Gastrocnemius medialis (tissue), 4 donors: ENCODE measurements at regions not wholly inside any gene's neighbourhood (a gene's known extent, or its start where the extent isn't known, plus 50 kb on each side); places are given as distances from the start of the nearest gene placed in this dataset.

Experiments
- ATAC-seq, 2 donors: fragments of 150-250 bp; one replicate each; pipeline ENCODE4 v1.9.1; 2016
- DNase-seq, 2 donors: peaks; one replicate each; pipeline ENCODE4 v3.0.0-alpha.2; 2019
- H3K27ac ChIP-seq, 4 donors: fragments of 200-600 bp; sonication (generic); 1 replicate in 1 of 4; 2 replicates in 3 of 4; pipeline ENCODE4 v1.5.1; 2016 to 2018; ENCODE audit warnings: mild to moderate bottlenecking in 2 of 4, moderate library complexity in 1 of 4
- H3K27me3 ChIP-seq, 3 donors: fragments of 200-600 bp; sonication (generic) in 2 of 3; 1 replicate in 1 of 3; 2 replicates in 2 of 3; pipeline versions ENCODE4 v1.5.1 to v1.6.0; 2016 to 2019; ENCODE audit warnings: mild to moderate bottlenecking in 1 of 3, moderate library complexity in 1 of 3
- H3K36me3 ChIP-seq, 2 donors: fragments of 200-600 bp; sonication (generic) in 1 of 2; one replicate each; pipeline ENCODE4 v1.5.1; 2017 to 2018
- H3K4me1 ChIP-seq, 2 donors: fragments of 200-600 bp; sonication (generic) in 1 of 2; one replicate each; pipeline ENCODE4 v1.5.1; 2016 to 2017; ENCODE audit warnings: mild to moderate bottlenecking in 2 of 2
- H3K4me3 ChIP-seq, 4 donors: fragments of 200-600 bp; sonication (generic) in 3 of 4; 1 replicate in 1 of 4; 2 replicates in 3 of 4; pipeline ENCODE4 v1.5.1; 2016 to 2019; ENCODE audit warnings: mild to moderate bottlenecking in 2 of 4
- H3K9me3 ChIP-seq, 3 donors: fragments of 200-600 bp; sonication (generic) in 2 of 3; 1 replicate in 1 of 3; 2 replicates in 2 of 3; pipeline ENCODE4 v1.5.1; 2016 to 2019
- CTCF ChIP-seq, 5 experiments: fragments of 450-650 bp in 3 of 5; fragments of 200-600 bp in 2 of 5; sonication (generic) in 2 of 5; IDR thresholded peaks in 4 of 5; conservative IDR thresholded peaks in 1 of 5; 1 replicate in 4 of 5; 2 replicates in 1 of 5; pipeline ENCODE4 v1.5.1; 2016 to 2019; ENCODE audit warnings: antibody characterized with exemption in 5 of 5, mild to moderate bottlenecking in 3 of 5, moderate library complexity in 3 of 5
- POLR2A ChIP-seq, 2 donors: fragments of 450-650 bp; IDR thresholded peaks; one replicate each; pipeline ENCODE4 v1.6.1; 2017; ENCODE audit warnings: antibody characterized with exemption in 2 of 2, mild to moderate bottlenecking in 2 of 2, moderate library complexity in 2 of 2
- in situ Hi-C, 4 donors: fragments of 200-750 bp; cut with MboI; loops; one replicate each; pipeline versions ENCODE4 v1.15.0 to v1.8.0; 2017; ENCODE audit warnings: low sequenced_read_pairs in 4 of 4
- intact Hi-C: fragments of 100-400 bp; cut with DNase I; formaldehyde crosslinking; loops from one replicate; pipeline ENCODE4 v1.15.1; 2023; ENCODE audit warnings: low total_unique reads

GRCh38 chr20:51206032-51206662, 183.2 kb upstream of the KCNG1 start:
- no peaks in the 10 kb centered on the region for H3K9me3 ChIP-seq
- no peak for TF ChIP-seq POLR2A (IDR thresholded peaks at IDR 0.05)
- TF ChIP-seq CTCF (IDR thresholded peaks at IDR 0.05 in 4 of 5, conservative IDR thresholded peaks at IDR 0.05 in 1 of 5) = no peak
- H3K4me3 ChIP-seq = no peak overlapping the region
- intact Hi-C loops (no loop called here), in situ Hi-C loops (no loop called here)
- ATAC-seq = no peak
- H3K4me1 ChIP-seq = no peaks in the 10 kb centered on the region
- DNase-seq = no peak
- H3K27me3 ChIP-seq = no peaks in the 10 kb centered on the region
- no peaks in the 10 kb centered on the region for H3K36me3 ChIP-seq
- H3K27ac ChIP-seq = no peak overlapping the region

- DNase-seq (no peak), ATAC-seq (no peak)
- in situ Hi-C loops (no loop called here), intact Hi-C loops (no loop called here)
- Histone ChIP-seq H3K4me1 (no peaks in the 10 kb centered on the region), H3K4me3 (no peak overlapping the region), H3K9me3 (no peaks in the 10 kb centered on the region), H3K36me3 (no peaks in the 10 kb centered on the region), H3K27me3 (no peaks in the 10 kb centered on the region), H3K27ac (no peak overlapping the region)
- TF ChIP-seq CTCF (IDR thresholded peaks at IDR 0.05 in 4 of 5, conservative IDR thresholded peaks at IDR 0.05 in 1 of 5) (no peak), POLR2A (IDR thresholded peaks at IDR 0.05) (no peak)
Measured at GRCh38 chr20:51204794-51205193, 181.9 kb upstream of the KCNG1 start.

- no peak for ATAC-seq
- in situ Hi-C loops (no loop called here), intact Hi-C loops (no loop called here)
- TF ChIP-seq CTCF (IDR thresholded peaks at IDR 0.05 in 4 of 5, conservative IDR thresholded peaks at IDR 0.05 in 1 of 5) (no peak), POLR2A (IDR thresholded peaks at IDR 0.05) (no peak)
- Histone ChIP-seq H3K9me3 (no peaks in the 10 kb centered on the region), H3K27ac (no peak overlapping the region), H3K4me3 (no peak overlapping the region), H3K27me3 (no peaks in the 10 kb centered on the region), H3K4me1 (no peaks in the 10 kb centered on the region), H3K36me3 (no peaks in the 10 kb centered on the region)
- no peak for DNase-seq
Measured at GRCh38 chr20:51204051-51204715, 181.3 kb upstream of the KCNG1 start.

- intact Hi-C loops = no loop called here
- no peak for ATAC-seq
- in situ Hi-C loops = no loop called here
- Histone ChIP-seq H3K27me3 (peaks cover 0 to 2% (median 0%) of the 10 kb centered on the region in 3 donors), H3K9me3 (no peaks in the 10 kb centered on the region), H3K27ac (no peak overlapping the region), H3K4me1 (no peaks in the 10 kb centered on the region), H3K36me3 (no peaks in the 10 kb centered on the region), H3K4me3 (no peak overlapping the region)
- DNase-seq = no peak
- TF ChIP-seq CTCF (IDR thresholded peaks at IDR 0.05 in 4 of 5, conservative IDR thresholded peaks at IDR 0.05 in 1 of 5) = no peak
- no peak for TF ChIP-seq POLR2A (IDR thresholded peaks at IDR 0.05)
Measured at GRCh38 chr20:51202304-51202703, 179.4 kb upstream of the KCNG1 start.
